CD4-positive, alpha-beta T cell treated with Interleukin-6 for 4 hours (primary cell): ENCODE measurements at regions not wholly inside any gene's neighbourhood (a gene's known extent, or its start where the extent isn't known, plus 50 kb on each side); places are given as distances from the start of the nearest gene placed in this dataset.
"Not testable (repeated sequence)": the region's sequence is repeated elsewhere in the genome, so short reads cannot be mapped to it uniquely, and the experiment has no call there.

Experiments used
- DNase-seq: peaks from one replicate; pipeline ENCODE4 v3.0.0-alpha.2; 2020; ENCODE audit warnings: mixed read lengths

- DNase-seq, result not testable (repeated sequence)
Measured at GRCh38 chr11:134719940-134720690, 308.1 kb upstream of the B3GAT1 start.

DNA sequence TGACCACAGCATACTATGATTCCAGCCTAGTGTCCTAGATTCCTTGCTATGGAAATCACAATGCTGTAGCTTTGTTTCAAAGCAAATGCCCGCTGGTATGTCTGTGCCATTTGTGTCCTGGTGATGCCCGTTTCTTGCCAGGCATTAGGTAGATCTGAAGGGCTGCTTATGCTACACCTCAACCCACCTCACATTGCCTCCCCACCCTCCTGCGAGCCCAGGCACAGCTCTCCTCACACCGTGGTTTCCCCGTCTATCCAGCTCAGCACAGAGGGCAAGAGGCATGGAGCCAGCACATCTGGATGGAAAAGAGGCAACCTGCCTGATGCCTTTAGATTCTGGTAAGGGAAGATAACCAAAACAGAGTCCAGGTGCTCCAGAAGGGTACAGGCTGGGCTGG, 307.4 kb upstream of the B3GAT1 start:
- DNase-seq, result no peak

DNA sequence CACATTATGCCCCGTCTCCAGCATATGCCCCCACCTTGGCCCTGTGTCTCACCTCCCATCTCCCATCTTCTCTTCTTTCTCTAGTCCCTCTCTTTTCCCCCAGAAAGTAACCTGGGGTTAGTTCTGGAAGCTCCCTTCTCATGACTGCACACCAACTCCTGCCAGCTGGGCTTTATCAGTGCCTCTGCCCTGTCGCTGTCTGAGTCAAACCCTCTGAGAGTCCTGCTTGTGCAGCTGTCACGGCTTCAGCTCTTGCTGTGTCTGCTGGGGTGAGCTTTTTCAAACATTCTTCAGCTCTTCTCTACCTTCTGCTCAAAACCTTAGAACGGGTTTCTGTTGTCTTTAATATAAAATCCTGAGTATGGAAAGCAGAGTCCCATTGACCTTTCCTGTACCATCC, 304.5 kb upstream of the B3GAT1 start:
- DNase-seq, result no peak

GRCh38 chr11:134714021-134714656, 302.1 kb upstream of the B3GAT1 start:
- DNase-seq, result no peak

- DNase-seq, result no peak
Measured at GRCh38 chr11:134712228-134713145, 300.4 kb upstream of the B3GAT1 start.

DNA sequence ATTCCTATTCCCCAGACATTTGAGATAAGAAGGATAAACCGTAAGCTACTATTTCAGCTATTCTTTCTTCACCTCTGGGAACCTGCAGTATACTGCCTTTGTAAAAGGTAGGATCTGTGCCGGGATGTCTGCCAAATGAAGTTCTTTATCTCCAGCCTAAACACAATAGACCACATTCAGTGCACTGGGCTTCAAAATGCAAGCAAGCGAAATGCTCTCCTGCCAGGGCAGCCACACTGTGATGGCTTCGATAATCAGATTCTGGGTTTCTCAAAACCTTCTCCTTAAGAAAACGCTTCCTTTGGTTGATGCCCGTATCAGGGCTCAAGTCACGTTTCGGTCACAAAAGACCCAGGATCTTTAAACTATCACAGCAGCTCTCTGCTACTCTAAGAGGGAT, 299.5 kb upstream of the B3GAT1 start:
- no peak for DNase-seq

DNA sequence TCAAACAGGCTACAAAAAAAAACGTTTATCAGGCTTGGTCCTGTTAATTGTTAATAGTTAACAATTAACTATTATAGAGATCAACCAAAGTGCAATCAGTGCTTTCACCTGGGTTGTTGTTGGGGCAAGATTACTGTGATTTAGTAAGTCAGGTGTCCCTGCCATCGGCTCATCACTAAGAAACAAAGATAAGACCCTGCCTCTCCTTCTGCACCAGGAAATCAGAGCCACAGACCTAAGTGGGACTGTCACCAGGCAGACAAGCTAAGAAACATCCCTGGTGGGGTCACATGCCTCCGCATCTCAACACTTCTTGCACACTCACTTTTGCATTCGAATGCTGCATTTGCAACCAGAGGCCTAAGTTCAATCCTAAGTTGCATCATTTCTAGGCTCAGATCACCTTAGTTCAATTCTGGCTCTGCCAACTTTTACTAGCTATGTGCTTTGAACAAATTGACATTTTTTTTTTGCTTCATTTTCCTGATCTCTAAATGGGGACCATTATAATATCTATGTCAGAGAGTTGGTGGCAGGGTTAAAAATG, 298.9 kb upstream of the B3GAT1 start:
- no peak for DNase-seq

- DNase-seq, result no peak
Measured at GRCh38 chr11:134705858-134706257, 293.8 kb upstream of the B3GAT1 start.

DNA sequence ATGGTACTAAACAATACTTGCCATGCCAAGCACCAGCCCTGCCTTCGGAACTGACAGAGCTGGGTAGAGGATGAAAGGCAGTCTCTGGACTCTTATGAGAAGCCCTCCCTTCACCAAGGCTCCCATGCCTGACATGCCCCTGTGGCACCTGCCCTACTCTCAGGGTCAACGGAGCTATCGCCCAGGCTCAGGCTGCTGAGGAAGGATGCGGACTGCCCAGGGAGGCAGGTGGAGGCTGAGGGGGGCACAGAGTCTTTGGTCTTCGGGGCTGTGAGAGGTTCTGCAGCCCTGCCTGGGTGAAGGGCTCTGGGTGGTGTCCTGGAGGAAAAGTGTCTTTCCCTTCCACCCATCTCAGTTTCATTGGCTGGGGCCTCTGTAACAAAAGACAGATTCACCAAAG, 290.8 kb upstream of the B3GAT1 start:
- DNase-seq, result no peak

DNA sequence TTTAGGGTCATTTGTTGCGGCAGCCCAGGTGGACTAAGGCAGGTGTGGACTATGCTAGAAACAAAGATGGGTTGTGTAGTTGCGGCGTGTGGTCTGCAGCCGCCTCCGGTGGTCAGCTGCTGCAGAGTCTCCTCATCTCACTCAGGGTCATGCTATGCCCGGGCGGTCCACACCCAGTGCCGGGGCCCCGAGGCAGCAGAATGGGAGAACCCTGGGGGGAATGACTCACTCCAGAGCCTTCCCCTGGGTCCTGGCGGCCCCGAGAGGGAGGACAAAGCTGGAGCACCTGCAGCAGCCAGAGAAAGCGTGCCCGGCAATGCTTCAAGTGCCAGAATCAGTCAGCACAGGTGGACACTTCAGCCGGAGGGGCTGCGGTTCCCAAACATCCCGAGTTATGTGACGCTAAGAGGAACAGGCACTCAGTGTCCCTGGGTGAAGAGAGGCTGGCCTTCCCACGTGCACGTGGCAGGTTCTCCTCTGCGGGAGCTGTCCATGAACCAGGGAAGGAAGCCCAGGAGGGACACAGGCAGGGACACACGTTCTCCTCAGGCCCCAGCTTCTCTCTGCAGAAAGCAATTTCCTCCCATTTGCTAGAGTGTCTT, 289.6 kb upstream of the B3GAT1 start:
- DNase-seq, result no peak

DNA sequence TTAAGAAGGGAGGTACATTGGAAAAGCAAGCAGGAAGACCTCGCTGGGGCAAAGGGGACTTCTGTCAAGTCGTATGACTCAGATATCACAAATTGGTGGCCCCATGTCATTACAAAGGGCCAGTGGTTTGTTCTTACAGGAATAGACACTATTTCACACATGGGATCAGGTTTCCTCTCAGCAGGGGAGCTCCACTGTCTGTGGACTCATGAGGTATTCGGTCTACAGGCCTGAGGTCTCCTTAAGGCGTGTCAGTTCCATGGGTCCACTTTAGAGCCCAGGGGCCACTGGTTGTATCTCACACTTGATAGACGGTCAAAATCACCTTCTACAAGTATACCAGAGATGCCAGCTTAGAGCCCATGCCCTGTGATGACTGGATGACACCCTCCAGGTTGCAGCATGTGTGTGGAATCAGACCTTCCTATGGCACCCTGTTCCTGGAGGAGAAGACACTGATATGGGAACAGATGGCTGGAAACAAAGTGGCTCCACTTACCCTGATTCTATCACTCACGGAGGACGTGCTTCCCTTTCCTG, 288.1 kb upstream of the B3GAT1 start:
- no peak for DNase-seq

DNA sequence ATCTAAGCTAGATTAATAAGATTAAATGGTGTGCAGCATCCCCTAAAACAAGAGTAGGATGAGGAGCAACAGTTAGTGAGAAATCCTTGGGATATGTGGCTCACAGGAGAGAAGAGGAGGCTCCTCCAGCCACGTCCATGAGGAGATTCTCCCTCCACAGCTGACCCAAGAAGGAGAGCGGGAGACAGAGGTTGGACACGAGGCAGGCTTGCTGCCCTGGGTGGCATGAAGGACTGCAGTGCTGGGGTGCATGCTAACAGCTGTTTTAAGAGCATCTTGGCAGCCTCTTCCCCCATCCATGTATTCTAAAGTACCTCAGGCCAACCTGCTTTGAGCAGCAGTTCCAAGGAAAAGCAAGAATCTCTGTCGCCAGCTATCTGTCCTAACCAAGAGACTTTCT, 284.4 kb upstream of the B3GAT1 start:
- DNase-seq, result no peak

DNA sequence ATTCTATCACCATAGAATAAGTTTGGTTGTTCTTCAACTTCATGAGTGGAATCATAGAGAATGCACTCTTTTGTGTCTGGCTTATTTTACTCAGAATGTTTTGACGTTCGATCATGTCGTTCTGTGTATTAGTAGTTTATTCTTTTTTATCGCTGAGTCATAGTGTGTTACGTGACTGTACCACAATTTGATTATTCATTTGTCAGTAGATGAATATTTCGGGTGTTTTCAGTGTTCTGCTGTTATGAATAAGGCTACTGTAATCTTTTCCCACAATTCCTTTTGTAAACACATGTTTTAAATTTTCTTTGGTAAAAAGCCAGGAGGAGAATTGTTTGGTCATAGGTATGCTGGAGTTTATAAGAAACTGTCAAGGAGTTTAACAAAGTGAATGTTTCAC, 279.9 kb upstream of the B3GAT1 start:
- DNase-seq, result no peak

DNA sequence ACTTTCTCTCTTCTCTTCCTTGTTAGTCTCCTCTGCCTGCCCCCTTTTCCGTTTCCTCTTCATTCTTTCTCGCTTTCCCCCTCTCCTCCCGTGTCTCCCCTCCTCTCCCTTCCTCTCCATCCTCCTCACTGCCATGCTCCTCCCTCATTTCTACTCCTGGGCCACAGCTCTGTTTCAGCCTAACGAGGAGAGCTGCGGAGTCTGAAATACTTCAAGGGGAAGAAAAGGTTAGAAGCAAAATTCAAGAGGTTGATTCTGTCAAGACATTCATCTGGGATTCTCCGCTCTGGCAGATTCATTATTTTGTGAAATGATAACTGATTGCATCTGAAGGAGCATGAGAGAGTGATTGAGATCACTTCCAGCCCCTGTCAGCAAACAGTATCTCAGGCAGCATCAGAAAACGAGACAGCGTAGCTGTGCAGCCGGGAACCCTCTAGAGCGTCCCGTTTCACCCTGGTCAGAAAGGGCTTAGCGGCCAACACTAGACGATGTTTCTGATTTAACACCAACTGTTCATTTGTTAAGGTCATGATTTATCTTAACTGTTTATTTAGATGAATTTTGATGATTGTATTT, 279.3 kb upstream of the B3GAT1 start:
- DNase-seq, result no peak

DNA sequence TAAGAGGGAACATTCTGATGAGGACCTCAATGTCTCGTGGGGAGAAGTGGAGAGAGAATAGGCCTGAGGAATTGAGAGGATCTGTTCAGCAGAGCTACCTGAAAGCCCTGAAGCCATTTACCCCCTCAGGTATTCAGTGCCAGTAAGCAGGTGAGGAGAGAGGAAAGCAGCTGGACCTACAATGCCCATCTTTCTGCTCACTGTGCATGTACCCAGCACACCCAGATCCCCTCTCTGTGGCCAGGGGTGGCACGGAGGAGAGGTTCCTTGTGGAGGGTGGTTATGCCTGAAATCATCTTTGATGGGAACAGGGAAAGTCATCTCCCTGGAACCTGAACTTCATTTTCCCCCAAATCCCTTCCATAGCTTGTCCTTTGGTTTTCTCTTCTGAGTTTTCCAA, 277.8 kb upstream of the B3GAT1 start:
- DNase-seq, result no peak

DNA sequence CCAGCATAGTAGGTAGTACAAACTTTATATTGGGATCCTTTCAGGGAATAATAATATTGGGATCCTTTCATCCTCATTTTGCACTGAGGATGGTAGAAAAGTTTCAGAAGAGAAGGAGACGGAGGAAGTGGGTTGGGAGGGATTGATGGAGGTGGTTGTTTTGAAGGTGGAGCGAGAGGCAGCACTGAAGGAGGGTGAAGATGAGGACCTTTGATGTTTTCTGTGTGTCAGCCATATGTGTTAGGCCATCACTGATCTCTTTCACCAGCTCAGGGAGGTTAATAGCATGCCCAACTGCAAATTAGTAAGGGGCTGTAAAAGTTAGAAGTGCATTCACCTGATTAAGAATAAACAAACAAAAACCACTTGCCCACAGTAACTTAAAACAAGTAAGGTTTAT, 275.5 kb upstream of the B3GAT1 start:
- no peak for DNase-seq

DNA sequence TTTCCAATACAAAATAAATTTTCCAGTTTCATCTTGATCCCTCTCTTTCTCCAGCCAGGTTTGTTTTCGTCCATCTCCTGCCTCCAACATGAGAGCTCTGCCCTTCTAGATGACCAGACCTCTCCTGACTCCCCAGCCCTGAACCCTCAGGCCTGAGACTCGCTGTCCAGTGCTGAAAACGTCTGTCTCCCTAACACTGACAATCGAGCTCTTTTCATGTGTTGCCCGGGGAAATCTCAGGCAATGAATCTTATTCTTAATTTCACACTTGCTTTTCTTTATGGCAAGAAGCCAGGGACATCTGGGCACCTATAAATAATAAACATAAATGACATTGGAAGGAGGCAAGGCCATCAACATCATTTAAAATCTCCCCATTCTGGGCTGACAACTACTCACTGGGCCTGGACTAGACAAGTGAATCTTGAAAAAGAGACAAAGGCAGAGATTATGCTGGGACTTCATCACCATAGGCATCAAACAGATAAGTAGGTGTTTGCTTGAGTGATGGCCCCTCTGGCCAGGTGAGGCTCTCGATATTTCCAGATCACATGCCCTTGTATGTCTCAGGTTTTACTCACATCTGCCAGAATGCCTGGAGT, 274.5 kb upstream of the B3GAT1 start:
- DNase-seq, result no peak

- DNase-seq, result no peak
Measured at GRCh38 chr11:134685793-134686380, 273.8 kb upstream of the B3GAT1 start.

DNA sequence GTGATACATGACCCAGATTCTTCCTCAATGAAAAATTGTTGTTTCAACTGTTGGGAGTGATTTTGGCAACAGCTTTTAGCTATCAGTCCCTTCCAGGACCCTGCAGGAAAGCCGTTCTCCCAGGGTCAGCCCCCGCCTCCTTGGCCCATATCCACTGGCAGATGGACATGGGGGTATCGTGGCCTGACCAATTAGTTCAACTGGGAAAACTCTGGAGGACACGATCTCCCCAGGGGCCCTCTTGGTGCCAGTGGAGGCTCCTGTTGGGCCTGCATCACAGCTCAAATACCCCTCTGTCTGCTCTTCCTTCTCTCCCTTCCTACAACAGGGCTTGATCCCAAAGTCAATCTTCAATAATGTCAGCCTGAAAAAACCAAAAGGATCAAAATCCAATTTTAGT, 272.5 kb upstream of the B3GAT1 start:
- DNase-seq, result no peak

GRCh38 chr11:134683860-134684259, 271.8 kb upstream of the B3GAT1 start:
- no peak for DNase-seq

GRCh38 chr11:134682577-134682976, 270.5 kb upstream of the B3GAT1 start:
- DNase-seq, result no peak
